HG03064 (cell line): ENCODE measurements at regions not wholly inside any gene's neighbourhood (a gene's known extent, or its start where the extent isn't known, plus 50 kb on each side); places are given as distances from the start of the nearest gene placed in this dataset.
A peak's percentile ranks its signal among the peaks of the same experiment; 100 is the strongest.

ENCODE experiments used
- ATAC-seq: cut with Tn5 transposase; IDR thresholded peaks from one replicate; pipeline ENCODE4 v1.9.1; 2021; ENCODE audit warnings: low read depth; ENCODE audit not compliant: unreplicated experiment

- no peak for ATAC-seq
Measured at GRCh38 chr2:64359171-64359891, 94.6 kb upstream of the LGALSL start.

- ATAC-seq: peak; percentile 63
Measured at GRCh38 chr2:64359892-64360657, 93.9 kb upstream of the LGALSL start.

- ATAC-seq: no peak
Measured at GRCh38 chr2:64361151-64361938, 92.6 kb upstream of the LGALSL start.

GRCh38 chr2:64362562-64363026 lies 91.4 kb upstream of the LGALSL start:
- no peak for ATAC-seq

GRCh38 chr2:64363140-64363539 lies 90.8 kb upstream of the LGALSL start:
- ATAC-seq: no peak

GRCh38 chr2:64363848-64364247 lies 90.1 kb upstream of the LGALSL start:
- no peak for ATAC-seq

- no peak for ATAC-seq
Measured at GRCh38 chr2:64367444-64368232, 86.3 kb upstream of the LGALSL start.

GRCh38 chr2:64369706-64370105 lies 84.3 kb upstream of the LGALSL start:
- no peak for ATAC-seq

- ATAC-seq: no peak
Measured at GRCh38 chr2:64371727-64372126, 82.2 kb upstream of the LGALSL start.

- no peak for ATAC-seq
Measured at GRCh38 chr2:64374686-64375085, 79.3 kb upstream of the LGALSL start.

GRCh38 chr2:64376926-64377325 lies 77.0 kb upstream of the LGALSL start:
- ATAC-seq: no peak

GRCh38 chr2:64379186-64379585 lies 74.8 kb upstream of the LGALSL start:
- ATAC-seq: no peak

GRCh38 chr2:64380853-64381527 lies 73.0 kb upstream of the LGALSL start:
- no peak for ATAC-seq

- no peak for ATAC-seq
Measured at GRCh38 chr2:64383016-64383591, 70.9 kb upstream of the LGALSL start.

- no peak for ATAC-seq
Measured at GRCh38 chr2:64383881-64384280, 70.1 kb upstream of the LGALSL start.

- no peak for ATAC-seq
Measured at GRCh38 chr2:64386676-64387075, 67.3 kb upstream of the LGALSL start.

GRCh38 chr2:64390586-64390985 lies 63.4 kb upstream of the LGALSL start:
- no peak for ATAC-seq

GRCh38 chr2:64391424-64391823 lies 62.5 kb upstream of the LGALSL start:
- no peak for ATAC-seq

- no peak for ATAC-seq
Measured at GRCh38 chr2:64391940-64392339, 62.0 kb upstream of the LGALSL start.

- ATAC-seq: no peak
Measured at GRCh38 chr2:64392529-64392928, 61.4 kb upstream of the LGALSL start.
